Lower leg skin (tissue), 3 donors: ENCODE measurements at regions not wholly inside any gene's neighbourhood (a gene's known extent, or its start where the extent isn't known, plus 50 kb on each side); places are given as distances from the start of the nearest gene placed in this dataset.

Experiments used
- CTCF ChIP-seq, 3 donors: fragments of 450-650 bp; IDR thresholded peaks; one replicate each; pipeline ENCODE4 v1.5.1; 2016; ENCODE audit warnings: antibody characterized with exemption in 3 of 3, mild to moderate bottlenecking in 3 of 3, moderate library complexity in 2 of 3
- POLR2A ChIP-seq, 2 donors: fragments of 450-650 bp; IDR thresholded peaks; one replicate each; pipeline ENCODE4 v1.6.1; 2016 to 2017; ENCODE audit warnings: antibody characterized with exemption in 2 of 2, mild to moderate bottlenecking in 1 of 2, moderate library complexity in 1 of 2

- TF ChIP-seq CTCF (IDR thresholded peaks at IDR 0.05): no peak
- TF ChIP-seq POLR2A (IDR thresholded peaks at IDR 0.05): no peak
Observed at GRCh38 chr12:127178052-127178451, 1088.9 kb upstream of the TMEM132C start.
